HG02610 (cell line): ENCODE measurements at regions not wholly inside any gene's neighbourhood (a gene's known extent, or its start where the extent isn't known, plus 50 kb on each side); places are given as distances from the start of the nearest gene placed in this dataset.

Source experiments
- ATAC-seq: cut with Tn5 transposase; IDR thresholded peaks from one replicate; pipeline ENCODE4 v1.9.1; 2021; ENCODE audit warnings: mild to moderate bottlenecking, moderate library complexity; ENCODE audit not compliant: unreplicated experiment

DNA sequence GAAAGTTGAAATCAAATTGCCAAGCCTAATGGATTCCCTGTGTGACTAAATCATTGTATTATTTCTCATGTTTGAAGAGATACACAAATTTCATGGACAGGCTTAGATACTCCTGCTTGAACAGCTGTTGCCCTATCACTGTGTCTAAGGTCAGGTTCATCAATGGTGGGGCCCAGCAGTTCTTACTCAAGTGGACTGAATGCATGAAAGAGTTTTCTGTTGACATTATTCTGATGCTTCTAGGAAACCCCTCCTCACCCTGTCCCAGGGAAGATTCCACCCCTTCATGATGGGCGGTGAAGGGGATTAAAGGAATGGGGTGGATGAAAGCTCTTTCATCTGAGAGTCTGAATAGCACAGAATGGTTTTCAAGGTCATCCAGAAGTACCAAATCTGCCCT is 148.8 kb downstream of the INO80D start:
- no peak for ATAC-seq

GRCh38 chr2:205936446-205936845 is 149.5 kb downstream of the INO80D start:
- no peak for ATAC-seq

- ATAC-seq, result no peak
These were observed 151.5 kb downstream of the INO80D start for GRCh38 chr2:205934443-205934842.

DNA sequence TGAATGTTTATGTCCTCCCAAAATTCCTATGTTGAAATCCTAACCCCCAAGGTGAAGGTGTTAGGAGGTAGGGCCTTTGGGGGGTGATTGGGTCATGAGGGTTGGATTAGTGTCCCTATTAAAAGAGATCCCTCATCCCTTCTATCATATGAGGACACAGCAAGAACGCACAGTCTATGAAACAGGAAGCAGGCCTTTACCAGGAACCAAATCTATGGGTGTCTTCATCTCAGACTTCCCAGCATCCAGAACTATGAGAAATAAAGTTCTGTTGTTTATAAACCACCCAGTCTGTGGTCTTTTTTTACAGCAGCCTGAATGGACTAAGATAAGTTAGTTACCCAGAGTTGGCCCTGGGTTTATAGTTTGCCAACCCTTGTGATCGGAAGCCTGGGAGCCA is 153.1 kb downstream of the INO80D start:
- no peak for ATAC-seq

DNA sequence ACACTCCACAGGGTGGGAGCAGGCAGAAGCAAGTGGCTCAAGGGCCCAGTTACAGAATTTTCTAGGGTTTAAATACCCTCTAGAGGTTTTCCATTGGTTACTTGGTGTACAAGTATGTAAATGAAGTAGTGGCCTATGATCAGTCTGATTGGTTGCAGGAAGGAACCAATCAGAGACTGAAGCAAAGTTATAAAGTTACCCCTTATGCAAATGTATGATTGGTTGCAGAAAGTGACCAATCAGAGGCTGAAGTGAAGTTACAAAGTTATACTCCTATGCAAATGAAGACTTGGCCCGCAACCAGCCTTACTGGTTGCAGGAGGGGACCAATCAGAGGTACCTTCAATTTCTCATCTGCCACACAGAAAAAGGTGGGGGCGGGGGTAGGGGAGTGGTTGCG is 154.6 kb downstream of the INO80D start:
- ATAC-seq, result no peak

DNA sequence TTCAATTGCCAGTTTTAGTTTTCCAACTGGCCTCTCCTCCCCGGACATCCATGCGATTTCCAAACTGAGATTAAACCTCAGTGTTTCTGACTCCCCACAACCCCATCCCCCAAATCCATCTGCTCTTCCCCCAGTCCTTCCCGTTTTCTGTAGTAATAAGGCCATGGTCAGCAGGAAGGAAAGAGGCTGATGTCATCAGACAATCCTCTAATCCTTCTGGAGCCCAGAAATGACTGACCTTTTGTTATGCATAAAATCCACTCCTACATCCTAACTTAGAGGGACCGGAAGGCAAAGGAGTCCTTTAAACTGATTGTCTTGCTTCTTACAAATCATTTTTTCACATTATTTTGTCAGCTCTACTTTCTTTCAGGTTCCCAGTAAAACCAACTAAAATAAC is 155.8 kb downstream of the INO80D start:
- ATAC-seq, result no peak

DNA sequence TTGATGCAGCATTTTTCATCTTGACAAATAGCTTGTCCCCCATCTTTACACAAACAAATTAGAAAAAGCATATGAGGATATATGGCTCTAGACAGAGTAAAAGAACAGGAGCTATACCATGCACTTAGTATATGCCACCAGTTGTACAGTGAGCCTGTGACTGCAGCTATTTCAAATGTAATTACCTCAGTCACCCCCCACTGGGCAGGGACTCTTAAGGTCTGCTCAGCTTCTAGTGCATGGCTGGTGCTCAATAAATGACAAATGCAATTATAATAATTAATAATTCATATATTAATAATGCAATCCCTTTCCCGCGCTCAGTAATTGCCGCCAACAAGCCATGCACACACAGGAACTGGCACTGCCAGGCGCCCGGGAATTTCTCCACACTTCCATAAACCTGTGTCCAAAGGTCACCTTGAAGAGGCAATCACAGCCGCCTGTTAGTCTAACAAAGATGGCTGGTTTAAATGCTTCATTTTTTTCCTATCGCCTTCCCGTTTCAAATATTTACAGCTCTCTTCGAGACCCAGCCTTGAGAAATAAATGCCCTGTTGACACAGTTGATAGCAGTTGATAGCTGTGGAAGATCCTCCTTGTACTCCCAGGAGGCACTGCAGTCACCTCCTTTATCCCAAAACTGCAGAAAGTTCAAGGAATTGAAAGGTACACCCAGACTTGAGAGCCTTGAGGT is 156.6 kb downstream of the INO80D start:
- ATAC-seq, result no peak

- ATAC-seq, result peak; percentile 91
These were observed 160.3 kb downstream of the INO80D start for GRCh38 chr2:205925373-205926337.

GRCh38 chr2:205924676-205925075 is 161.3 kb downstream of the INO80D start:
- no peak for ATAC-seq

DNA sequence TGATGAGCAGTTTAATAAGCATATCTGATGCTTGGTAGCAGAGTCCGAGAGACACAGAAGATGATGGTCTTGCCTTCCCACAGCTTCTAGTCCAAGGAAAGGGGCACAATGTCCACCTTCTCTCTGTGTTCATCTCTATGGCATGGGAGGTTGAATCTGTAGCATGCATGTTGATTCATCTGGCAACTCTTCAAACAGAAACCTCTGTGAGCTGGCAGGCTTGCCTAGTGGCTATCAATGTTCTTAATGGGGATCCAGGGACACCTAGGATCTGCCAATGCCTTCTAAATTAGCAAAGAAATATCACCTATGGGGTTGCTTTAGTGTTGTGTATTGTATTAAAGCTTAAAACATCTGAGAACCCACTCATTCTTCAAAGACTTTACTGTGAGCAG is 170.8 kb downstream of the INO80D start:
- no peak for ATAC-seq

DNA sequence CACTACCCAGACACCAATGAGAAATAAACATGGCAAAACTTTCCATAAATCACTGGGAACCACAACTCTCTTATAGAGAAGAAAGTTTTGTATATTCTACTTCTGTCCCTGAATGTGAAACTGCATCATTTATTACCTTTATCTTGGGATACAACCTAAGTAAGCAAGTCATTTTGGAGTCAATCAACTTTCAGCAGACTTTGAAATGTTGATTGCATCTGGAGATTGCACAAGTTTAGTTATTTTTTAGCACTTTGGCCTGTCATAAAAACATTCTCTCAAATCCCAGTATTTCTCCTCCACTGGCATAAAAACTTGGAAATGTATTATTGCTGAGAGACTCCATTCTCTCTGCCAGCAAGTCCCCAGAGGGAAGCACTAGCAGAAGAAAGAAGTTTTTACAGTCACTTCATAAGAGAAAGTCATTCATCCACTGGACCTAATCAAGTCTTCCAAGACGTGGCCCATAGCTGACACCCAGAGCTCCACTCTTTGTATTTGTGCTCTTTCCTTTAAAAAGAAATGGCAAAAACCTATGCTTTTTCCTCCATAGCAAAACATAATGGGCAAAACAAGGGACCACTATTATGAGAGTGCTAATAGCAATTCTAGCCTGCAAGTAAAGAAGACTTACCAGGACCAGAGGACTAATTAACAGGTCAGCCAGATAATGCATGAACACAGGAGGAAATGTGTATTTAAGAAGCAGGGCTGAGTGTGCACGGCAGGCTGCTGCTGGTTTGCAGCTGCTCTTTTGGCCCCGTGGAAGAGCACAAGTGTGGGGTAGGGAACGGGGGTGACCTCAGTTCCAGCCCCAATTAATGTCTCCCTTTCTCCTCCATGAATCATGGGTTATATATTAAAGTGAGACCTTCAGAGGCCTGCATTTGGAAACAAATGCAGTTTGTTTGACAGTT is 171.5 kb downstream of the INO80D start:
- no peak for ATAC-seq

GRCh38 chr2:205913668-205914067 is 172.3 kb downstream of the INO80D start:
- ATAC-seq, result no peak

- no peak for ATAC-seq
These were observed 174.7 kb downstream of the INO80D start for GRCh38 chr2:205911306-205911705.

DNA sequence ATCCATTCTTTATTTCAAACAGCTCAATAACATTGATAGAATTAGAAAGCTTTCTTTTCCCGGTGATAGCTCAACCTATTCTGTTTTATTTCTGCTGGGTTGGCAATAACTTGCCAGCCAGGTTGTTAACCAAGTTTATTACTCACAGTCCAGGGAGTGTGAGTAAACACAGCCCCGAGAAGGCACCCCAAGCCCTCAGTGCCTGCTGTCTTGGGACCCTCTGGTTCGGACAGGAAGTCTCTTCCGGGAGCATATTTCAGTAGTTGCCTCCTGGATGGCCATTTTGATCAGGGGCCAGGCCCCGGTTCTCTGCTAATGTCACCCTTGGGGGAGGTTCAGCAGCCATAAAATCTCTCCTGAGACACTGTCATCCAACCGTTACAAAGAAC is 176.8 kb downstream of the INO80D start:
- ATAC-seq, result no peak

DNA sequence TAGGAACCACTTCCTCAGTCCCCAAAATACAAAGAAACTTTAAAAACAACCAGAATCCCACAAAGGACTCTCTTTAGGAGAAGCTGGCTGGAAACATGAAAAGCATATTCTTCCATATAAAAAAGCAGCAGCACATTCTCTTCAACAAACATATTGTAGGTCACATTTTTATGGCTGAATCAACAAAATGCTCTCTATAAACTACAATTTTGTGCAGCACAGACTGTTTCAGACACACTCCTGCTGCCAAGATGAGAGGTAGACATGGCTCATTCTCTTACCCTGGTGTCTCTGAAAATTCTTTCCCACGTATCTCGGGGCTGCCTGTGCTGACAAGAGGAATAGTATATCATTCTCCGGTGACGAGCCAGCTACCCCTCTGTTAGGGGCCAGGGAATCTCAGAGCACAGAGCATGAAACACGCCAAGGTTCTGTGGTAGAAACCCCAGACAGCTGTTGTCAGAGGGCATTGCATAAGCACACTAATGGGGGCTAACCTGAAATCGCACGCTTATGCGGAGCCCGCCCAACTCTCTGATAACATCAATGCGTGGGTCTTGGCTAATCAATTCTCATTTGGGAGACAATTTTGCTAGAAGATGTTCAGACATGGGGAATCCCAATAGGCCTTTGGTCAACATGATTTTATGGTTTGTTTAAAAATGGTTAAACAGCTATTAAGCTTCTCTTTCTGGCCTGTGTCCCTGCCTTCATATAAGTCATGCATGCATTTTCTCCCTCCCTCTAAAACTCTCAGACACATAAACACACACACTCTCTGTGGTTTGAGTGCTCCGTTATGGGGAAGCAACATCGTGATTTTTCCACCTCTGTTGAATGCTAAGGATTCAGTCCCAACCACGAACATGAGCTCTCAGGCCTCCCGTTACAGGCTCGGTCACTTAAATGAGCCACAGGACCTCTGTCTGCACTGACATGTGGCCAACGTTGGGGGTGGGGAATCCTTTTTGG is 177.5 kb downstream of the INO80D start:
- no peak for ATAC-seq

DNA sequence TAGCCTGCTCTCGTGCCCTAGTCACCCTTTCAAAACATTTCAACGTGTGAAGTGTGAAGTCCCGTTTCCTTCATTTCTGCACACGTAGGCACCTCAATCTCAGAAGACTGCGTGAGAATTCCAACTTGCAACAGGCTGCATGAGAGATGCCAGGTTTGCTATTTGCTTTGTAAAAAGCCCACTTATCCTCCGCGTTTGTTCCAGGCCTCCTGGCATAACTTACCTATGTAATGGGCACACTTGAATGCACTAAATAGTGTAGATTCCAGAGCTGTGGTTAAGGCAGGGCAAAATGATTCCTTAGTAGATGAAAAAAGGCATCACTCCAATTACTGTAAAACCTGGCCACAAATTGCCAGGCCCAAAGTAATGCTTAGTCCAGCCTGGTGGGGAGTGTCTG is 179.6 kb downstream of the INO80D start:
- ATAC-seq, result no peak

GRCh38 chr2:205905576-205905975 is 180.4 kb downstream of the INO80D start:
- no peak for ATAC-seq

GRCh38 chr2:205904873-205905272 is 181.1 kb downstream of the INO80D start:
- ATAC-seq, result no peak

GRCh38 chr2:205903549-205904129 is 182.3 kb downstream of the INO80D start:
- no peak for ATAC-seq

DNA sequence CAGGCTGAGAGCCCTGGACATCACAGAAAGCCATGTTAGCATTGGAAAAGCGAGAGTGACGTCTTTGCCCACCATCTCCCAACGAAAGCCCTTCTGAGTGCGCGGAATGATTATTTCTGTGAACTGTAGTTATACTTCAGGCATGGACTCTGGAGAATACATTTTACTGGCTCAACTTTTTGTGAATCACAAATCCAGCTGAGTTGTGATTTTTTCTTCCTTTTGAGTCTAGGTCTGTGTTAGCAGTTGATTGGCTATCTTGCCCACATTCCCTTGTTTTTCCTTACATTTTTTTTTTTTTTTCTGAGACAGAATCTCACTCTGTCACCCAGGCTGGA is 183.1 kb downstream of the INO80D start:
- no peak for ATAC-seq
